ENCODE measurements at regions not wholly inside any gene's neighbourhood (a gene's known extent, or its start where the extent isn't known, plus 50 kb on each side); places are given as distances from the start of the nearest gene placed in this dataset.

GRCh38 chr7:50208378-50208982, 96.0 kb upstream of the IKZF1 start:
- DNase-seq = no peak

GRCh38 chr7:50207686-50208255, 96.7 kb upstream of the IKZF1 start:
- DNase-seq = no peak

- DNase-seq = no peak
Observed at GRCh38 chr7:50207251-50207564, 97.3 kb upstream of the IKZF1 start.

- no peak for DNase-seq
Observed at GRCh38 chr7:50206453-50207250, 97.9 kb upstream of the IKZF1 start.

- no peak for DNase-seq
Observed at GRCh38 chr7:50205011-50205410, 99.5 kb upstream of the IKZF1 start.

- DNase-seq = no peak
Observed at GRCh38 chr7:50204581-50204980, 99.9 kb upstream of the IKZF1 start.

- no peak for DNase-seq
Observed at GRCh38 chr7:50203521-50203920, 101.0 kb upstream of the IKZF1 start.

- DNase-seq = no peak
Observed at GRCh38 chr7:50202052-50202555, 102.4 kb upstream of the IKZF1 start.

- DNase-seq = no peak
Observed at GRCh38 chr7:50199824-50200223, 104.7 kb upstream of the IKZF1 start.

GRCh38 chr7:50197549-50197948, 104.5 kb upstream of the ZPBP start:
- DNase-seq = peak; percentile 8

GRCh38 chr7:50196719-50197118, 103.7 kb upstream of the ZPBP start:
- DNase-seq = no peak

- DNase-seq = no peak
Observed at GRCh38 chr7:50190776-50191175, 97.7 kb upstream of the ZPBP start.

GRCh38 chr7:50189371-50189770, 96.3 kb upstream of the ZPBP start:
- no peak for DNase-seq

GRCh38 chr7:50185951-50186682, 93.1 kb upstream of the ZPBP start:
- DNase-seq = no peak

- no peak for DNase-seq
Observed at GRCh38 chr7:50185208-50185607, 92.2 kb upstream of the ZPBP start.

GRCh38 chr7:50184271-50184990, 91.4 kb upstream of the ZPBP start:
- no peak for DNase-seq

GRCh38 chr7:50182759-50183158, 89.7 kb upstream of the ZPBP start:
- DNase-seq = no peak

GRCh38 chr7:50181081-50181480, 88.0 kb upstream of the ZPBP start:
- no peak for DNase-seq

- DNase-seq = no peak
Observed at GRCh38 chr7:50178166-50178565, 85.1 kb upstream of the ZPBP start.

GRCh38 chr7:50174948-50175347, 81.9 kb upstream of the ZPBP start:
- no peak for DNase-seq

- no peak for DNase-seq
Observed at GRCh38 chr7:50166997-50167965, 74.2 kb upstream of the ZPBP start.

All from kidney glomerular epithelial cell (primary cell).